HG03439 (cell line): ENCODE measurements at regions not wholly inside any gene's neighbourhood (a gene's known extent, or its start where the extent isn't known, plus 50 kb on each side); places are given as distances from the start of the nearest gene placed in this dataset.

ENCODE experiments used
- ATAC-seq: cut with Tn5 transposase; IDR thresholded peaks from one replicate; pipeline ENCODE4 v1.9.1; 2021; ENCODE audit warnings: mild to moderate bottlenecking, moderate library complexity; ENCODE audit not compliant: unreplicated experiment

DNA sequence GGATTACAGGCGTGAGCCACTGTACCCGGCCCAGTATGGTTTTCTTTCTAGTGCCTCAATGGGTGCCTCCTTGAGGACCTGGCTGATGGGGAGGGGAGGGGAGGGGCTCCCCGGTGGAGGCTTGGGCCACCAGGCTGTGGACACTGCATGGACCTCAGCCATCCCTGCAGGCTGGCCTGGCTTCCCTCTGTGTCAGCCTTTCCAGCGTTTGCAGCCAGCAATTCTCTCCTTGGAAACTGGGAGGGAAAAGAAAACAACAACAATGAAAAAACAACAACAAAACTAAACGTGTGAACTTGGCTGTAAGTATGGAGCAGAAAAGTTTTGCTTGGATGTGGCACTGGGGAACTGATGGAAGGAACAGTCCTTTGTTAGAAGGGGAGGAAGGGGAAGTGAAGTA is 159.3 kb downstream of the GLI2 start:
- no peak for ATAC-seq

DNA sequence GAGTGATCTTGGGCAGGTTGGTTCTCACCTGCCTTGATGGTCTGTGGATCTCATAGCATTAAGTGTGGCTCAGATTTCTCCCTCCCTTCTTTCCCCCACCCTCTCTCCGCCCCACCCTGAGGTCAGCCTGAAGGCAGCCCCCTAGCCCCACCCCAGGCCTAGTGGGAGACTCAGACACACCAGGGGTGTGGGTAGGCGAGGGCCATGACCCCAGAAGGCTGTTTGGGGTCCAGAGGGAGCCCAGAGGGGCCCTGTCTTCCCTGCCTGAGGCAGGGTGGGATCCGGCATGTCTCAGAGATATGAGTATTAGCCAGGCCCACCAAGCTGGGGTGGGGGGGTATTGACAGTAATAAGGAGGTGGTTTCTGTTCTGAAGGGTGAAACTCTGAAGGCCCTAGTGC is 160.5 kb downstream of the GLI2 start:
- ATAC-seq, result no peak

DNA sequence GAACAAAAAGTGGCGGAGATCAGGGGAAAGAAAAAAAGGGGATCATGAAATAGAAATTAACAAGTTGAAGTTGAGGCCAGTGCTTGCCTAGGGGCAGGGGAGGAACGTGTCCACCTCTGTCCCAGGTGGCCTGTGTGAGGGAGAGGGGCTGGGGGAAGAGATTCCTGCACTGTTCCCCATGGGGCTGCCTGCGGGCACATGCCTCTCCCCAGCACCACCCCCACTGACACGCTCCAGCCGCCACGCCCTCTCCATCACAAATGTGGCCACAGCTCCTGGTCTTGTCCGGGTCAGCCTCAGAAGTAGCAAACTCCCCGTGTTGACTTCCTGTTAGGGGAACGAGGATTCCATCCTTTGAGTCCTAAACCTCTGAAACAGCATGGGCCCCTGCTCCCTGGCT is 161.2 kb downstream of the GLI2 start:
- ATAC-seq, result no peak

DNA sequence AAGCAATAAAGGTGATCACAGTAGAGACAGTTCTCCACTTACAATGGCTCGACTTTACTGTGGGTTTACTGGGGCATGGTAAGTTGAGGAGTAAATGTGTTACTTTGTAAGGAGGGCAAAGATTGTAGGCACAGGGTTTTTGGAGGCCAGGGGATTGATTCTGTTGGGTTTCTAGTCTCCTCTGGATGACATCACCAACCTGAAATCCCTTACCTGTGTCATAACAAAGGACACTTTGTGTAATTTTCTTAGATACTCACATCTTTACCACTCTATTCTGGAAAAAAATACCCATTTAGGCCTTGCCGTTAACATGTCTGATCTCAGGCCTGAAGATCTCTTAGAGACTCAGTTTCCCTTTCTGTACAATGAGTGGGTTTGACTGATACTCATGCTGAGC is 161.7 kb downstream of the GLI2 start:
- no peak for ATAC-seq

DNA sequence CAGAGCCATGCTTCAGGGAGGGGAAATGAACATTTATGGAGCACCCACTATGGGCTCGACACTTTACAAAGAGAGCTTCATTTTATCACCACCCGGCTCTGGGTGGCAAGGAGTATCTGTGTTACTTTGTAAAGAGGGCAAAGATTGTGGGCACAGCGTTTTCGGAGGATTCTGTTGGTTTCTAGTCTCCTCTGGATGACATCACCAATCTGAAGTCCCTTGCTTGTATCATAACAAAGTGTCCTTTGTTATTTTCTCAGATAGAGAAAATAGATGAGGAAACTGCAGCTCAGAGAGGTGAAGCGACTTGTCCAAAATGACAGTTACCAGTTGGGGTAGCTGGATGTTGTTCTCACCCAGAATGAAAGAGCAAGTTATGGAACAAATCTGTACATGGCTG is 162.8 kb downstream of the GLI2 start:
- no peak for ATAC-seq

DNA sequence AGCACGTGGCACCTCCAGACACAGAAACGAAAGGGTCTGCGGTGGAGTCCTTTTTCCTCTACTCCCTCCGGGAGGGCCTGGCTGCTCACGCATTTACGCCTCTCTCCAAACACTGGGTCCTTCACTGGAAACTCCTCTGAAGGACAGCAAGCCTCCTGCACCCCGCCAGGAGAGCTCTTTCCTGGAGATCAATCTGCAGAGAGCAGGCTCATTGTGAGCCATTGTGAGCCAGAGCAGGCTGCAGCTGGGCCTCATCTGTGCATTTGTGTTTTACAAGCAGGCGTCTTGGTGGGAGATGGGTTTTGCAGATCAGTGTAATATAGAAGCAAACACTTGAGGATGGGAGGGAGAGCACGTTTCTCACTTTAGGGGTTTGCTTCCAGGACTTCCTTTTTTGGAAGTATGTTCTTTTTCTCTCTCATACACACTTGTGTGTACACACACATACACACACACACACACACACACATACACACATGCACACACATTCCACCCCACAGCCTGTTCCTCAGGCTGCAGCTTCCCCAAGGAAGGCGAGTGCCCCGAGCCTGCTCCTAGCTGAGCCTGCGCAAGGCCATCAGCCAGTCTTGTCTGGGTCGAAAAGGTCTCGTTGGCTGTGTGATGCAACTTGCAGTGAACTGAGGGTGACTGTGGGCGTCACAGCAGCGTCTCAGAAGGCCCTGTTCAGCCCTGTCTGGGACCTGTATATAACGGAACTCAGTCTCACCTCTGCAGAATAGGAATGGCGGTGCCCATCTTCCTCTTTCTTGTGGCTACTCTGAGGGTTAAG is 163.5 kb downstream of the GLI2 start:
- no peak for ATAC-seq

DNA sequence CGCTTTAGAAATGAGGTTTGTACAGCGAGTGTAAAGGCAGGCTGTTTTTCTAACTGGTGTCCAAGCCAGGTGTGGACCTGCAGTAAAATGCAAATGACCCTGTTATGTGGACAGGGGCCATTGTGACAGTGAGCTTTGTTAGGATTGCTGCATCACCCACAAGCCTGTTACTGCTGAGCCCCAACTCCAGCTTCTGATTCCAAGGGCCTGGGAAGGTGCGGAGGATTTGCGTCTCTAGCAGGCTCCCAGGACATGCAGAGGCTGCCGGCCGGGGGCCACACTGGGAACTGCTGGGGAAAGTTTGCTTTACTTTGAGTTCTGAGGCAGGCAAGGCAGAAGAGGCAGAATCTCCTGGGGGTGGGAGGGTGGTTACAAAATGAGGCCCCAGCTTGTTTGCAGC is 164.1 kb downstream of the GLI2 start:
- ATAC-seq, result no peak

DNA sequence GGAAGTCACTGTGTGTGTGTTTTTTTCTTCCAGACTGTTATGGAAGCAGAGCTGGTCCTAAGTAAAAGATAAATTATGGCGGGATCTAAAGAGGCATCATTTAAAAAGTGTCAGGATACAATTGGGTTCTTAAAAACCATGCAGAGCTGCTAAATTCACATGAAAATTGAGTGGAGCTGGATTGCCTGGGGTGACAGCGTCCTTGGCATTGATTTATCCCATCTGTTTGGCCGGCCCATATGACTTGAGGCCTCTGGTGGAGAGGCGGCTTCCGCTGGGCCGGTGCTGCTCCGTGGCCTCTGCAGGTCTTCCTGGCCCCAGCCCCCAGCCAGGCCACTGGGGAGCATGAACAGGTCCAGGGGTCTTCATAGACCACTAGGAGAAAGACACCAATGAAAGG is 165.5 kb downstream of the GLI2 start:
- ATAC-seq, result no peak

DNA sequence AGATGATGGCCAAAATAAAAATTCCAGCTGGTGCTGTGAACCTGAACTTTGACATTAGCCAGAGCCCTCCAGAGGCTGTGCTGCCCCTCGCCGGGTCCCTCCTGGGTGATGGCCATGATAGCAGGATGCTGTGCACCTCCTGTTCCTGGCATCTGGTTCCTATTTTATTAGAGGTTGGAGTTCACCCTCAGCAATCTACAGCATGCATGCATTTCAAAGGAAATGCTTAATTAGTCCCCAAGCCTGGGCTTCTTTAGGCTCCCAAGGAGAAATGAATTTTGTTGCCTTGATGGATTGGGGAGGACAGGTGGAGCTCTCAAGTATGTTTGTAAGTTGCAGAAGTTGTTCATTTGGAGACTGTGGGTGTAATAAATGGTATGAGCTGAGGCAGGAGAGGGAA is 166.9 kb downstream of the GLI2 start:
- no peak for ATAC-seq

DNA sequence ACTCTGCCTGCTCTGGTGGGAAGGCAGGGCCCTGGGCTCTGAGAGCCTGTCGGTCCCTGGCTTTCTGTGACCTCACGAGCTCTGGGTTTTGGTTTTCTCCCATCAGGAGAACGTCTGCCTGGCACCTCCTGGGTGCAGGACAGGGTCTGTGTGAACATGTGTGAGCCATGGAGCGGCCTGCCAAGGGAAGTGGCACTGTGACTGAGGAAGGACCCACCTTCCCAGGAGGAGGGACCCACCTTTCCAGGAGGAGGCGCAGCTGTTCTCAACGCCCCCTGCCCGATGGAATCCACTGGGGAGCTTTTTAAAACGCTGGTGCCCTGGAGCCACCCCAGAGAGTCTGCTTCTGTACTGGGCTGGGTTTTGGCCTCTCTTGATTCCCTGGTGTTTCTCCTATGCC is 168.7 kb downstream of the GLI2 start:
- no peak for ATAC-seq

DNA sequence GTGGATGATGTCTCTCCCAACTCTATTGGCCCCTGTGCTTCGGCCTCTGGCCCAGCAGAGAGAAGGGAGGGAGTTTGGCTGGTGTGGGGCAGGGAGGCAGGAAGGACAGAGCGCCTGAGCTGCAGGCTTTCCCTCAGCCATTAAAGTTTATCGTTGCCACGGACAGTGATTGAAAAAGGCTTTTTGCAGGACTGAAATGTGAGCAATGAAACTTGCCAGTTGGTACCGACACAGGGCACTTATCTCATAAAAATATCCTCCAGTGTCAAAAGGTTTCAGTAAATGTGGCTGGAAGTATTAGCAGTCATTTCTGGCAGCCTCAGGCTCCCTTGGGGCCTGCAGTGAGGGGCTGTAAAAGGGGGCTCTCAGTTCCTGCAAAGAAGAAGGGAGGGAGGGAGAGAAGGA is 169.2 kb downstream of the GLI2 start:
- no peak for ATAC-seq

DNA sequence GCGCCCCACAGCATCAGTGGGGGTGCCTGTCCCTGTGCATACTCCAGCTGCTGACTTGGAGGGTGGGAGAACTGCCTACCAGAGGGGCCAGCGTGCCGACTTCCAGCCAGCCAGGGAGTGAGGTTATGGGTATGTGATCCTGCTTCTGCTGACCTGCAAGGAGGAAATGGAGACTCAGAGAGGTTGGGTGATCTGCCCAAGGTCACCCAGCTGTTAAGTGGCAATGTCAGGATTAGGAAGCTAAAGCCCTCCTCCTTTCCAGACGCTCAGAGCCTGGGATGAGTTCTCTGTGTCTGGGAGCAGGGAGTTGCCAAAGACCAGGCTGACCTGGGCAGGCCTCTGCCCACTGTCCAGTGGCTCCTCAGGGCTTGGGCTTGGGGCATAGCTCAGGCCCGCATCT is 169.6 kb downstream of the GLI2 start:
- ATAC-seq, result no peak

DNA sequence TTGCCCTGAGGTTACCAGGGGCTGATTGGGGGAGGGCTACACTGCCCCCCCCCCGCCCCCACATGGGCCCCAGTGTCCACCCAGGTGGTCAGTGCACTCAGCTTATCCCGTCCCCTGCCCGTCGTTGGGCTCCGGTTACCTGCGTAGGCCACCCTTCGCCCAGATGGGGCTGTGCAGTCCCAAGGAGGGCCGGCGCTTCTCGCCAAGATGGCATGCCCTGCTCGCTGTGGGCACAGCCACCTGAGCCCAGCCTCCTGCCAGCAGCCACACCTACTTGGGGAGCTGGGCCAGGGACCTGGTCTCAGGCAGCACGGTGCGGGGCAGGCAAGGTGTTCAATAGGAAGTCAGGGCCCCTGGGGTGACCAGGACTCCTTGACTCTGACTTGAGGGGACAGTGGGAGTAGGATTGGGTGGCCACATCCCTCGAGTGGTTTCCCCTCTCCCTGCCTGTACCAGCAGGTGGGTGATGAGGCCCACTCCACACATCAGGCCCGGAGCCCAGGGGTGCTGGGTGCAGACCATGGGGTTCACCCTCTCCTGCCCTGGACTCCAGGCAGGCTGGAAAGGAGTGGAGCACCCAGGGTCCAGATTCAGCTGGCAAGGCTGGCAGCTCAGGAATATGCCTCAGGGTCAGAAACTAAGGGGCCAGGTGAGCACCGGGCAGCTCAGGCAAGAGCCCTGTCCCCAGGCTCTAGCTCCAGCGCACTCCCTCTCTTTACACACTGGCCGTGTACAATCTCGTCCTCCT is 170.3 kb downstream of the GLI2 start:
- no peak for ATAC-seq

DNA sequence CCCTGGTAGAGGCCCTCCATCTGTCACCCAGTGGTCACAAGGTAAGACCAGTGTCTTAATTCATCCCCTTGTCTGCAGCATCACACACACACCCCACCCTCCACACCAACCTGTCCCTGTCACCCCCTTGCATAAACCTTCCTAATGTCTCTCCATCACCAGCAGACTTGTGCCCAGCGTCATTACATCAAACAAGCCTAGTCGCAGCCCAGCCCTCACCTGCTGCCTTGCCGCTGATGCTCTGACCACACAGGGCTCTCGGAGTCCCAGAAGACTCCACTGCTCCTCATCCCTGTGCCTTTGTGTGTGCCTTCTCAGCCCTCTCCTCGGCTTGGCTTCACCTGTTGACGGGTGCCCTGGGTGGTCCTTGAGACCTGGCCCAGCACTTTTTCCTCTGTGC is 171.2 kb downstream of the GLI2 start:
- no peak for ATAC-seq

DNA sequence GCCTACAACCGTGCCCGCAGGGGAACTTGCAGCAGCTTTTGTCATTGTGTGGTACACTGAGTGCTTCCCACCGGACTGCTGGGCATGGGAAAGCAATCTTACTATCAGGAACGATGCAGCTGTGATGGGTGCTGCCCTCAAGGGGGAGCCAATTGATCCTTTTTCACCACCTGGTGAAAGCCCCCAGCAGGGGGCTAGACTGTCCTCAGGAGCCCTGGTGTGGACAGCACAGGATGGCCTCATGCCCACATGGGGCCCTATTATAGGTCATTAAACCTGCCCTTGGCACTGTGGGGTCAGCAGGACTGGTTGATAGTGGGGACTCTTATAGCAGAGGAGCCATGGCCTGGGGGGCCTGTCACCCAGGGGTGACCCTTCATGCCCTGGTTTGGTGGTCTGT is 172.2 kb downstream of the GLI2 start:
- no peak for ATAC-seq

DNA sequence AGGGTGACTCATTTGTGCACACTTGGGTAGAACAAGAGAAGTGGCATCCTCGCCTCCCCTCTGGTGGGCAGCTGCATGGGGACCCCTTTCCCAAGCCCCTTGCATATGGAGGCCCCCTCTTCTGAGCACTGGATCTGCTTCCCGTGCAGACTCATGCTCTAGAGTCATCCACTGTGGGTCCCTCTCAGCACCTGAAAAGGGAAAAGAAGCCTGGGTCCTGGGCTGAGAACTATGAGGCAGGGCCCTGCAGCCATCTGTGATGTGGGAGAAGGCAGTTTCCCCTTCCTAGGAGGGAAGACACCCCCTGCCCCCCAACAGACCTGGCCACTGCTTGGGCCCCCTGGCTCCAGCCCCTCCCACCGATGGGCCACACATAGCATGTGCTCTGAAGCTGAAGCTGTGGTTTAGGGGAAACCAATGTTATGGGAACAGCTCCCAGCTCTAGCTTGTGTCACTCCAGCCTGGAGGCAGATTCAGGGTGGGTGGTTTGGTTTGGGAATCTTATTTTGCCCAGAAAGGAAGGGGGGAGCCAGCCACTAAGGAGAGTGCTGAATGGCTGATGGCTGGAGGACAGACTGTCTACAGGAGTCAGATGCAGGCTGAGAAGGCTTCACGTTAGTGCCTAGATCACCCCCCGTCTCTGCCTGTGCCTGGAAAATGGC is 172.8 kb downstream of the GLI2 start:
- ATAC-seq, result no peak

DNA sequence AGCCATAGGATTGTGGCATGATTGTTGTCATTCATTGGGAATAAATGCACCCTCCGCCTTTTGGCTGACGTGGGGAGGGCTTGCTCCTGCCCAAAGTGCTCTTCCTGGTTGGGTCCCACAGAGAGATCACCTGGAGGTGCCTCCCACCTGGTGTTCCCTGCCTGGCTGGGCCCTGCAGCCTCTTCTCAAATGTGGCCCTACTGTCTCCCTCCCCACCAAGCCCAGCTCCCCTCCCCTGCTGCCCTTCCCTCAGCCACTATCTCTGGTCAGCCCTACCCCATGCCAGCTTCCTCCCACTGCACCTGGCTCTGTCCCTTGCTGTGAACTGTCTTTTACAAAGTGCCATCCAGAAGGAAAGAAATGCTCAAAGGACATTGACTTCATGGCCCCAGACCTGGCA is 173.4 kb downstream of the GLI2 start:
- no peak for ATAC-seq

DNA sequence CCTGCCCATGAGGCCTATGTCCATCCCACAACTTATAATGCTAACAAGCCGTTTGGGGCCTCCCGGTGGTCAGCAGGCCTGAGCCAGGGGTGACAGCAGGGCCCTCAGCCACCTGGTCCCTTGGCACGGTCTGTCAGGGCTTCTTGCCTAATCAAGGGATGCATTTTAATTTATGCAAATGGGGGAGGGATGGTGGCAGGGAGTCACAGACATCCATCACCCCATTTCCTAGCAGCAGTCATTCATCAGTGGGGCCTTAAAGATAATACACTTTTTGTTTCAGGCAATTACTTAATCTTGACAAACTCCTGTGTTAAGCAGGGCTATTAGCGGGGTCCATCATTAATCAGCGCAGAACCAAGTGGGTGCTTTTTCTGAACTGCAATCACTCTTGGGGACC is 174.5 kb downstream of the GLI2 start:
- ATAC-seq, result no peak

DNA sequence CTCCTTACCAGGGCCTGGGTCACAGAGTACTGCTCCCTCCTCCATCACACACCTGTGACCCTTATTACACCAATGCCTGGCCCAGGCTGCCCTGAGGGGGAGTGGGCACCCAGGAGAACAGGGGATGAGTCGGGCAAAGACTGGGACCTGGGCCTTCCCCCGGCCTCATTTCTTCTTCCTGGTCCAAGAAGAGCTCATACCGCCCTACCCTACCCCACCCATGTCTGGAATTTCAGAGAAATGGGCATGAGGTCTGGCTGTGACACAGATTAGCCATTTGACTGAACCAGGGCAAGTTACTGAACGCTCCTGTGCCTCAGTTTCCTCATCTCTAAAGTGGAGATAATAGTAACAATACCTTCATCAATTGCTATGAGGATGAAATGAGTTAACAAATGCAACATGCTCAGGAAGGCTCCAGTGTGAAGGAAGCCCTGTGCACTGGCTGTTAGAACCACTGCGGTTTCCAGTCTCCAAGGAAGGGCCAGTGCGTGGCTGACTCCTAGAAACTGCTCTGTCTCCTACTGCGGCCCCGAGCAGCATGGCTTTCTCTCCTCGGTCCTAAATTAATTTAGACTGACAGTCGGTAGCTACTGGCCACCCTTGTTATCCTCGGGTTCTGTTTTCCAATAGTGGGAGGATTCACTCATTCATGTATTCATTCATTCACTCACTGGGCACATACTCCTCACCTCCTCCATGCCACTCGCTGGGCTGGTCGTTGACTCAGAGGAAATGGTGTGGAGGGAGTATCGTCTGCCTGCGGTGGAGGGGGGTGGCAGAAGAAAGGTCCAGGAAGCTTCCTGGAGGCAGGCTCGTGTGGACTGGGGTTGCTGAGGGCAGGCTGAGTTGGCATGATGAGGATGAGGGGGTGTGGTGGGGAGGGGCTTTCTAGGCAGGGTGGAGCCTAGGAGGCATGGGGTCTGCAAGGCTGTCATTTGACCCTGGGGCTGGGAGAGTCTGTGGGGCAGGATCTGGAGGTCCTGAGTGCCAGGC is 175.6 kb downstream of the GLI2 start:
- no peak for ATAC-seq

DNA sequence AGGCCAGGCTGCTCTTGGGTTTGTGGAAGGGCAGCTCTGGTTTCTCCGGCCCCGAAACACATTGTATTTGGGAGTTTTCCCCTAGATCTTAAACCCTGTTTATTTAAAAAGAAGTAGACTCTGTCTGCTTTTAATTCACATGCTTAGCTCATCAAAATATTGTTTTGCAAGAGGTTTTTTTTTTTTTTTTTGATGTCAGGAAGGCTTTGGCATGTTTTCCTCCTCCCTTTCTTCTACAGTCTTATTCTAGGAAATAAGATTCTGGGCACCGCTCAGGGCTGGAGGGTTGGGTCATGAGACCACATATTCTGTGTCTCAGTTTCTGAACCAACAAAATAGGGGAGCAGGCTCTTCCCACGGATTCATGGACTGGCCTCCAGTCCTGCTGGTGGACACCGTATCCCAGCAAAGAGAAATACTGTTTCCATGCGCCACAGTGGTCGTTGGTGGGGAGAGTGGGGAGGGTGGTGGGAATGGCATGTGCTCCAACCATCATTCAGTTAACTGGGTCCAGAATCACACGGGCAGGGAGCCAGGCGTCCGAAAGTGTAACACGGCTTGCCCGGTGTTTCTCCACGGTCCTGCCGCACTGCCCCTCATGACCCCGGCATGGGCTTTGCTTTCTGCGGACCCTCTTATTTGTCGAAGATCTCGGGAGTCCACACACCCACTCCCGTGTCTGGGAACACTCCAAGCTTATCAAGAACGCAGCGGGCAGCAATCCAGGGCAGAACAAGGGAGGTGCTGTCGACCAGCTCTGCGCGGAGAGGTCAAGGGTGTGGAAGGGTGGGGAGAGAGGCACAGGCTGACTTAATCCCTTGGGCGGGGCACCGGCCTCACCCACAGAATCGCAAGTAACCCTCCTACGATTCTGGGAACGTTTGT is 176.7 kb downstream of the GLI2 start:
- no peak for ATAC-seq
